GM20000 (cell line): ENCODE measurements at regions not wholly inside any gene's neighbourhood (a gene's known extent, or its start where the extent isn't known, plus 50 kb on each side); places are given as distances from the start of the nearest gene placed in this dataset.

Experiments
- DNase-seq: peaks from one replicate; pipeline ENCODE4 v3.0.0; 2012; ENCODE audit warnings: low spot score
- CTCF ChIP-seq: IDR thresholded peaks from 2 replicates; pipeline ENCODE4 v1.5.1; 2012; ENCODE audit warnings: mild to moderate bottlenecking, control low read depth; ENCODE audit errors: extremely low read depth, missing control alignments

- TF ChIP-seq CTCF: no peak
- no peak for DNase-seq
Measured at GRCh38 chr15:26023691-26024090, 160.6 kb upstream of the ATP10A start.

- DNase-seq: no peak
- TF ChIP-seq CTCF: no peak
Measured at GRCh38 chr15:26023231-26023630, 160.1 kb upstream of the ATP10A start.

- no peak for TF ChIP-seq CTCF
- no peak for DNase-seq
Measured at GRCh38 chr15:26020871-26021270, 157.7 kb upstream of the ATP10A start.

GRCh38 chr15:26017665-26018064, 154.5 kb upstream of the ATP10A start:
- no peak for DNase-seq
- no peak for TF ChIP-seq CTCF

- no peak for DNase-seq
- no peak for TF ChIP-seq CTCF
Measured at GRCh38 chr15:26015516-26016075, 152.5 kb upstream of the ATP10A start.

GRCh38 chr15:26013981-26014380, 150.9 kb upstream of the ATP10A start:
- no peak for TF ChIP-seq CTCF
- no peak for DNase-seq

- no peak for DNase-seq
- TF ChIP-seq CTCF: no peak
Measured at GRCh38 chr15:26011916-26012315, 148.8 kb upstream of the ATP10A start.
